GM23338 (cell line): ENCODE measurements at regions not wholly inside any gene's neighbourhood (a gene's known extent, or its start where the extent isn't known, plus 50 kb on each side); places are given as distances from the start of the nearest gene placed in this dataset.

Source experiments
- ATAC-seq: fragments of 200-7000 bp; cut with Tn5 transposase; 3 replicates; pipeline ENCODE4 v1.9.1; 2020
- DNase-seq: peaks from one replicate; pipeline ENCODE4 v3.0.0-alpha.2; 2015; ENCODE audit warnings: low spot score
- H2AFZ ChIP-seq: fragments of 200-600 bp; sonication (generic); 2 replicates; pipeline ENCODE4 v1.8.0; 2016; ENCODE audit warnings: antibody characterized with exemption, mild to moderate bottlenecking, moderate library complexity
- H3F3A ChIP-seq: fragments of 200-600 bp; sonication (generic); replicated peaks from 2 replicates; pipeline ENCODE4 v1.8.0; 2017; ENCODE audit warnings: antibody characterized with exemption, mixed run types, low read depth
- H3K27ac ChIP-seq: fragments of 200-600 bp; sonication (generic); 2 replicates; pipeline ENCODE4 v1.6.1; 2016; ENCODE audit warnings: low read depth
- H3K27me3 ChIP-seq: fragments of 200-600 bp; sonication (generic); 2 replicates; pipeline ENCODE4 v1.8.0; 2016; ENCODE audit warnings: mild to moderate bottlenecking, mixed run types, moderate library complexity; ENCODE audit not compliant: insufficient read depth
- H3K36me3 ChIP-seq: fragments of 200-600 bp; sonication (generic); 2 replicates; pipeline ENCODE4 v1.8.0; 2016; ENCODE audit warnings: mild to moderate bottlenecking; ENCODE audit not compliant: insufficient read depth
- H3K4me1 ChIP-seq: fragments of 200-600 bp; sonication (generic); 2 replicates; pipeline ENCODE4 v1.8.0; 2016; ENCODE audit warnings: mild to moderate bottlenecking, moderate library complexity; ENCODE audit not compliant: insufficient read depth
- H3K4me2 ChIP-seq: fragments of 200-600 bp; sonication (generic); 2 replicates; pipeline ENCODE4 v1.7.1; 2017; ENCODE audit warnings: mixed run types
- H3K4me3 ChIP-seq: fragments of 200-600 bp; sonication (generic); 2 replicates; pipeline ENCODE4 v1.6.1; 2016; ENCODE audit warnings: mixed run types
- H3K79me2 ChIP-seq: fragments of 200-600 bp; sonication (generic); replicated peaks from 2 replicates; pipeline ENCODE4 v1.8.0; 2017; ENCODE audit warnings: mild to moderate bottlenecking; ENCODE audit not compliant: insufficient read depth
- H3K9me2 ChIP-seq: fragments of 200-600 bp; sonication (generic); 2 replicates; pipeline ENCODE4 v1.8.0; 2017; ENCODE audit not compliant: insufficient read depth
- H4K20me1 ChIP-seq: fragments of 200-600 bp; sonication (generic); replicated peaks from 2 replicates; pipeline ENCODE4 v1.8.0; 2017; ENCODE audit warnings: mild to moderate bottlenecking; ENCODE audit not compliant: insufficient read depth
- H3K27ac Mint-ChIP-seq: 2 replicates; pipeline ENCODE4 v1.8.0; 2020; ENCODE audit warnings: inconsistent platforms, mild to moderate bottlenecking, moderate library complexity, mixed read lengths
- H3K27me3 Mint-ChIP-seq: 3 replicates; pipeline ENCODE4 v1.8.0; 2022; ENCODE audit warnings: low read depth, mild to moderate bottlenecking, moderate library complexity, mixed read lengths, inconsistent platforms; ENCODE audit not compliant: insufficient read depth, poor library complexity
- H3K36me3 Mint-ChIP-seq: 3 replicates; pipeline ENCODE4 v1.8.0; 2021; ENCODE audit warnings: low read depth, mild to moderate bottlenecking, inconsistent platforms, moderate library complexity, mixed read lengths
- H3K4me1 Mint-ChIP-seq: 3 replicates; pipeline ENCODE4 v1.8.0; 2020; ENCODE audit warnings: mild to moderate bottlenecking, inconsistent platforms, mixed read lengths
- H3K4me3 Mint-ChIP-seq: 3 replicates; pipeline ENCODE4 v1.8.0; 2021; ENCODE audit warnings: moderate library complexity, mild to moderate bottlenecking, inconsistent platforms, mixed read lengths
- H3K9me3 Mint-ChIP-seq: 3 replicates; pipeline ENCODE4 v1.8.0; 2020; ENCODE audit warnings: moderate library complexity, mild to moderate bottlenecking, inconsistent platforms, mixed read lengths
- CREB1 ChIP-seq: fragments of 250-450 bp; sonication (Bioruptor Pico); IDR thresholded peaks from 2 replicates; pipeline ENCODE4 v1.5.0; 2020; ENCODE audit warnings: low read depth, mild to moderate bottlenecking, moderate library complexity
- CTCF ChIP-seq, 2 experiments: fragments of 200-600 bp in 1 of 2; sonication (generic) in 1 of 2; conservative IDR thresholded peaks; 2 replicates each; pipeline versions ENCODE4 v1.5.1 to v1.6.1; 2016 to 2017; ENCODE audit warnings: antibody characterized with exemption in 2 of 2, low read depth in 2 of 2, mild to moderate bottlenecking in 2 of 2, moderate library complexity in 1 of 2
- ETS1 ChIP-seq: IDR thresholded peaks from 2 replicates; pipeline ENCODE4 v1.6.1; 2016; ENCODE audit warnings: antibody characterized with exemption
- JUNB ChIP-seq: IDR thresholded peaks from one replicate; pipeline ENCODE4 v1.6.1; 2016; ENCODE audit warnings: antibody characterized with exemption; ENCODE audit not compliant: unreplicated experiment
- ZNF114 ChIP-seq: fragments of 250-450 bp; sonication (Bioruptor Pico); IDR thresholded peaks from 2 replicates; pipeline ENCODE4 v1.5.0; 2020; ENCODE audit warnings: mild to moderate bottlenecking, moderate library complexity
- ZNF462 ChIP-seq: fragments of 250-450 bp; sonication (Bioruptor Pico); IDR thresholded peaks from 2 replicates; pipeline ENCODE4 v1.5.0; 2020; ENCODE audit warnings: mild to moderate bottlenecking, moderate library complexity

- no peak for TF ChIP-seq ZNF462 (CRISPR knock-in tag)
- TF ChIP-seq ZNF114, result no peak
- no peak for TF ChIP-seq CREB1
- no peak for TF ChIP-seq ETS1
- no peak for TF ChIP-seq CTCF (conservative IDR thresholded peaks at IDR 0.05; ENCODE audit: low read depth in 2 of 2)
These were observed 129.8 kb upstream of the SGCD start (continued) for GRCh38 chr5:156197042-156197635.

- DNase-seq (no peak), ATAC-seq (no peak)
- Histone ChIP-seq H2AFZ (no peak overlapping the region), H3K36me3 (no peaks in the 10 kb centered on the region), H3F3A (no peaks in the 10 kb centered on the region), H3K27ac (no peak overlapping the region), H3K4me3 (no peak overlapping the region), H3K27me3 (no peaks in the 10 kb centered on the region), H4K20me1 (no peaks in the 10 kb centered on the region), H3K79me2 (no peaks in the 10 kb centered on the region), H3K4me1 (no peaks in the 10 kb centered on the region), H3K9me2 (no peaks in the 10 kb centered on the region), H3K4me2 (no peak overlapping the region)
- no peaks in the 10 kb centered on the region for H3K27me3 Mint-ChIP-seq
- H3K4me3 Mint-ChIP-seq, result no peak overlapping the region
- H3K9me3 Mint-ChIP-seq, result no peaks in the 10 kb centered on the region
- no peak overlapping the region for H3K27ac Mint-ChIP-seq
- TF ChIP-seq ZNF114 (no peak), JUNB (no peak)
- H3K36me3 Mint-ChIP-seq, result no peaks in the 10 kb centered on the region
- peaks cover 11% of the 10 kb centered on the region for H3K4me1 Mint-ChIP-seq
These were observed 127.9 kb upstream of the SGCD start for GRCh38 chr5:156199045-156199444.
